Mucosa of rectum (tissue), 2 donors: ENCODE measurements at regions not wholly inside any gene's neighbourhood (a gene's known extent, or its start where the extent isn't known, plus 50 kb on each side); places are given as distances from the start of the nearest gene placed in this dataset.

Source experiments
- H3K27ac ChIP-seq, 2 donors: one replicate each; pipeline ENCODE4 v1.7.0; 2013; ENCODE audit warnings: inconsistent platforms in 2 of 2, low read depth in 2 of 2, low read length in 2 of 2
- H3K27me3 ChIP-seq, 2 donors: one replicate each; pipeline ENCODE4 v1.7.0; 2013; ENCODE audit warnings: low read length in 2 of 2; ENCODE audit not compliant: control insufficient read depth in 2 of 2, insufficient read depth in 2 of 2
- H3K36me3 ChIP-seq, 2 donors: one replicate each; pipeline ENCODE4 v1.7.0; 2013; ENCODE audit warnings: low read length in 2 of 2; ENCODE audit not compliant: control insufficient read depth in 2 of 2, insufficient read depth in 2 of 2
- H3K4me1 ChIP-seq, 2 donors: one replicate each; pipeline ENCODE4 v1.7.0; 2013; ENCODE audit warnings: low read length in 2 of 2, mild to moderate bottlenecking in 1 of 2; ENCODE audit not compliant: control insufficient read depth in 2 of 2, insufficient read depth in 2 of 2
- H3K4me3 ChIP-seq, 2 donors: one replicate each; pipeline ENCODE4 v1.7.0; 2013; ENCODE audit warnings: low read length in 2 of 2
- H3K9ac ChIP-seq, 2 donors: one replicate each; pipeline ENCODE4 v1.7.0; 2013; ENCODE audit warnings: low read length in 2 of 2, low read depth in 1 of 2, mild to moderate bottlenecking in 1 of 2
- H3K9me3 ChIP-seq, 2 donors: one replicate each; pipeline ENCODE4 v1.7.0; 2013; ENCODE audit warnings: low read length in 2 of 2; ENCODE audit not compliant: control insufficient read depth in 2 of 2
- donor health status: healthy.
- donor health status: Normal muscosa, but diverticular disease.

DNA sequence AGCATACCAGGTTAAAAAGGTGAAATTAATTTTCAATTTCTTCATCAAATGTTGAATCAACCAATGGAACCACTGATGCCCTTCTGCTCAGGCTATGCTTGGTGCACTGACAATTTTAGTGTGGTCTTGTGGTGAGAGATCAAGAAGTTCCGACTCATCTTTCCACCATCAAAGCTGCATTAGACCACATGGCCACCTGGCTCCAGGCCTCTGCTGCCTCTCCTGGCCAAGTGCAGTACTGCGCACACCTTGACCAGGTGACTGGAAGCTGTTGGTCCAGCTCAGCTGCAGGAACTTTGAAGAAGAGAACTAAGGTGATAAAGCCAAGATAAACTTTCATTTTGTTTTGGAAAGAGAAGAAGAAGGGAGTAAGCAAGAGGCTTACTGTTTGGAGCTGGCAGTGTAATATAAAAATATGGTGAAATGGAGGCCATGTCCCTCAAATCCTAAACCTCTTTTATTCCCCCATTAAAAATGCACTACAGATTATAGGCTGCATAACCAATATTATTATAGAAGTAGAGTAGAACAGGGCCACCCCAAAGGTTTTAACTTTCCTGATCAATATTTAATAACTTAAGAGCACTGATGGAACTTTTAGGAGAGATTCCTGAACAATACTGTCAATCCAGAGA is 315.5 kb upstream of the C9orf72 start:
- no peak overlapping the region for H3K9ac ChIP-seq
- H3K36me3 ChIP-seq, result no peaks in the 10 kb centered on the region
- no peaks in the 10 kb centered on the region for H3K4me1 ChIP-seq
- no peaks in the 10 kb centered on the region for H3K9me3 ChIP-seq
- no peak overlapping the region for H3K27ac ChIP-seq
- H3K27me3 ChIP-seq, result peaks cover 0 to 2% of the 10 kb centered on the region in 2 donors
- no peak overlapping the region for H3K4me3 ChIP-seq

DNA sequence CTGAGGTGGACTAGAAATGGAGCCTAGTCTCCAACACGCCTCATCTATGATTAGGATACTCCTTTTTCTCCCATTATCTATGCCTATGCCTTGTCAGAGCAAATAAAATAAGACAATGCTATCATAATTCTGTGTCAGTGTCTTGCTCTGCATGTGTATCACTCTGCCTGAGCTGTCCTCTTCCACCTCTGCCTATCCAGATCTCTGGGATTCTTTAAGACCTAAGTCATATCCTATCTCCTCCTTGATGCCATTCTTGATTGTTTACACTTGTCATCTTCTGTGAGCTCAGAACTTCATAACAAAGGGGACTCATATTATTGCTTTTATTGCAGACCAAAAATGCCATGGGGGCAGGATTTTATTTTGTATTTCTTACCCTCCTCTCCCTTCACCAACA is 351.2 kb upstream of the C9orf72 start:
- no peaks in the 10 kb centered on the region for H3K36me3 ChIP-seq
- no peak overlapping the region for H3K9ac ChIP-seq
- no peak overlapping the region for H3K4me3 ChIP-seq
- H3K27ac ChIP-seq, result no peak overlapping the region
- H3K9me3 ChIP-seq, result no peaks in the 10 kb centered on the region
- H3K27me3 ChIP-seq, result no peaks in the 10 kb centered on the region
- no peaks in the 10 kb centered on the region for H3K4me1 ChIP-seq

DNA sequence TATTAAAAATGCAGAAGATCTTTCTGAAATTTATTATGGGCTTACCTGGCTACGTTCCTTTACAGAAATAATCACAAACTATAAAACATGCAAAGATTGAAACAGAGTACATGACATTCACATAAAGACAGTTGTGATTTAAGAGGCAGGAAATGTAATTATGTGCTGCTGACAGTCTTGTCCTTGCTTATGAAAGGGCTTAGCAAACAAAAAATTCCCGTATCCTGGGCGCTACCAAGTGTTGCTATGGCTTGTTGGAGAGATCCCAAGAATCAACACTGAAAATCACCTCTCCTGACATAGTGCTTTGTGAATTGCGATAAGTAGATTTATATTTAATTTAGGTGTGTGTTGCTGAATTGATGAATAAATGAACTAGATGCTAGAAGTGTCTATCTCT is 352.5 kb upstream of the C9orf72 start:
- H3K36me3 ChIP-seq, result no peaks in the 10 kb centered on the region
- H3K9ac ChIP-seq, result no peak overlapping the region
- H3K27me3 ChIP-seq, result no peaks in the 10 kb centered on the region
- no peaks in the 10 kb centered on the region for H3K4me1 ChIP-seq
- no peak overlapping the region for H3K4me3 ChIP-seq
- no peaks in the 10 kb centered on the region for H3K9me3 ChIP-seq
- no peak overlapping the region for H3K27ac ChIP-seq

DNA sequence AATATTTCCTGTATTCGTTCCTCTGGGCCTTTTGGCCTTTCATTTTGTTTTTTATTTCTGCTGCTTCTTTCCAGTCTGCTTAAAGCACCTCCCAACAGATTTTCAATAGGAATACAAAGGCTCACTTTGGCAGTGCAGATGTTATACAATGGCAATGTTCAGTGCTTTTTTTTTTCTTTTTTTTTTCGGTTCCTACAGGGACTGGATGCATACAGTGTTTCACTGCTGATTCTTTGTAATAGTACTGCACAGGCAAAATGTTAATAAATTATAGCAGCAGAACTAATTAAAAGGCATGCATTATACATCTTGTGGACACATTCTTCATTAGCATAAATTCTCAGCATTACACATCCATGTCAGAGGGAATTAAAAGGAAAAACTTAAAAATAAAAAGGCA is 356.6 kb upstream of the C9orf72 start:
- no peak overlapping the region for H3K27ac ChIP-seq
- H3K27me3 ChIP-seq, result no peaks in the 10 kb centered on the region
- no peaks in the 10 kb centered on the region for H3K9me3 ChIP-seq
- no peaks in the 10 kb centered on the region for H3K36me3 ChIP-seq
- no peak overlapping the region for H3K9ac ChIP-seq
- H3K4me3 ChIP-seq, result no peak overlapping the region
- no peaks in the 10 kb centered on the region for H3K4me1 ChIP-seq

DNA sequence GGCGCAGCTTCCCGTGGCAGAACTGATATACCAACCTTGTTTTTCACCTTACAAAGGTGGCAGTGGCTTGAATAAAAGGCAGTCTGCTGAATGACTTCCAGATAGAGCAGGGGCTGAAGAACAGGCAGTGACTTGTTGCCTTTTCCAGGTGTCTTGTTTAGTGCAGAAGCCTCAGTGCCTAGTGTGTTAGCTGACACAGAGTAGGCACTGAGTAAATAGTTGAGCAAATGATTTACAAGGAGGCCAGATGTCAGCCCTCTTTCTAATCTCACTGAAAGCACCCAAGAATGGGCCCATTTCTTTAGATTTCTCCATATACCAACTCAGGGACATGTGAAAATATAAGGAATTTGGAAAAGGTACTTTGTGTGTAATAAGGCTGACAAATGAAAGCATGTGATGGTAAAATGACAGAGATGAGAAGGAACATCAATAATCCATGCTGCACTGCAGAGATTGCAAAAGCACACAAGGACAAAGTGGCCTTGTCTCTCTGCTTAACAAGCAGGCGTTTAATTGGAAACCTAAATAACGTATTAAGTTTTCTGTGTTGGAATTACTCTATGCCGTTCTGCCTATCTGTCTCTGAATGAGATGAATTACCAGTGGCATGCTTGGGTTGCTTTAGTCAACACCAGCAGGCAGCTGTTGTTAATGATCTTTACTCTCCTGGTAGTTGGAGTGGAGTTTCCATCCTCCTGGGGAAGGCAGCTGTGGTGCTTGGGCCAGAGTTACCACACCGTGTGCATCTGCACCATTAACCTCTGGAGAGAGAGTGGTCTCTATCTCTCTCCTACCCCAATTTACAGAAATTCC is 360.1 kb upstream of the C9orf72 start:
- H3K27me3 ChIP-seq, result no peaks in the 10 kb centered on the region
- H3K27ac ChIP-seq, result no peak overlapping the region
- no peak overlapping the region for H3K9ac ChIP-seq
- no peak overlapping the region for H3K4me3 ChIP-seq
- H3K9me3 ChIP-seq, result no peaks in the 10 kb centered on the region
- no peaks in the 10 kb centered on the region for H3K4me1 ChIP-seq
- no peaks in the 10 kb centered on the region for H3K36me3 ChIP-seq

DNA sequence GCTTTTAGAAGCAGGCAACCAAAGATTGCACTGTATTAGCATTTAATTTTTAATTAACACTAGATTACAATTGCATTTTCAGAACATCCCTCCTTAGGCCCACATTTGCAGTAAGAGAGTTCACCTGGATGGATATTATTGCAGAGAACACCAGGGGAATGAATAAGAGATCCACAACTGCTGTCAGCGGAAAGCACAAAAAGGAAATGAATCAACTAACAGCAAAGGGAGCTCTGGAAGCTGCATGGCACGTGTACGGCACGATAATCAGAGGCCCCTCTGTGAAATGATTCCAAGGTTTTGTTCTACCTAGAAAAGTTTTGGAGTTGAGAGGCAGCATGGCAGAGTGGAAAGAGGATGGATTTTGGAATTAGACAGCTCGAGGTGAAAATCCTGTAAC is 361.2 kb upstream of the C9orf72 start:
- Histone ChIP-seq H3K27ac (no peak overlapping the region), H3K36me3 (no peaks in the 10 kb centered on the region), H3K4me1 (no peaks in the 10 kb centered on the region)

DNA sequence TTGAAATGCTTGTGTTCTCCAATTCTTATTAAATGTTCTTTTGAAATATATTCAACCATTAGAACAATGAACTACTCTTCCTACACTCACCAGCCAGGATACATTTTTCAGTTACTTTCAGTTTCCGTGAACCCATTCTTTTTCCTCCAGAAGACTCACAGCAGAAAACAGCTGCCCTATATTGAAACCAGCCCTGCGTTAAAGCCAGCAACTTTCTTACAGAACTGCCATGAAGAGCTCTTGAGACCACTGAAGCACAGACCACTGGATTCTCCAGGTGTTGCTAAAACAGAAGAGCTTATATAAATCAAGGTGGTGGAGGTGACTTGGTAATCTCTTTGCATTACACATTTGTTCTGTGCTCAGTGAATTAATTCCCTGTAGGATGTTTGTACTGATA is 365.9 kb upstream of the C9orf72 start:
- Histone ChIP-seq H3K27me3 (no peaks in the 10 kb centered on the region), H3K9me3 (no peaks in the 10 kb centered on the region), H3K9ac (no peak overlapping the region), H3K4me1 (no peaks in the 10 kb centered on the region), H3K27ac (no peak overlapping the region), H3K36me3 (no peaks in the 10 kb centered on the region), H3K4me3 (no peak overlapping the region)

More for the DNA sequence above, 361.2 kb upstream of the C9orf72 start:
- Histone ChIP-seq H3K27me3 (no peaks in the 10 kb centered on the region), H3K9me3 (no peaks in the 10 kb centered on the region), H3K4me3 (no peak overlapping the region), H3K9ac (no peak overlapping the region)

DNA sequence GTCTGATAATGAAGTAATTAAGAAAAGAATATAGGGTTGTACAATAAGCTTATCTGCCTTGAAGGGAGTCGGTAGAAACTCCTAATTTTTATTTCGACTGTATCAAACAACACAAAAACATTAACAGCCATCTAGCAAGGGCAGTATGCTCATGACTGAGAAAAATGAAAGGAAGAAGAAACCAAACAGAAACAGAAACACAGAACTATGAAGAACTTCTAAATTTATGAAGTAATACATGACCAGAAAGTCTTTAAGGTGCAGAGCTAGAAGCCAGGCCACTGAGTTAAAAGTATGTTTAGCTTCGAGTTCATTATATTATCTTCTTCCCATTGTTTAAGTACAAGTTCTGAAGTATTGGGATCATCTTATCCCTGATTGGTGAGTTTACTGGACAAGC is 367.3 kb upstream of the C9orf72 start:
- H3K4me3 ChIP-seq, result no peak overlapping the region
- H3K9me3 ChIP-seq, result no peaks in the 10 kb centered on the region
- no peaks in the 10 kb centered on the region for H3K27me3 ChIP-seq
- H3K27ac ChIP-seq, result no peak overlapping the region
- H3K4me1 ChIP-seq, result no peaks in the 10 kb centered on the region
- H3K36me3 ChIP-seq, result no peaks in the 10 kb centered on the region
- H3K9ac ChIP-seq, result no peak overlapping the region

DNA sequence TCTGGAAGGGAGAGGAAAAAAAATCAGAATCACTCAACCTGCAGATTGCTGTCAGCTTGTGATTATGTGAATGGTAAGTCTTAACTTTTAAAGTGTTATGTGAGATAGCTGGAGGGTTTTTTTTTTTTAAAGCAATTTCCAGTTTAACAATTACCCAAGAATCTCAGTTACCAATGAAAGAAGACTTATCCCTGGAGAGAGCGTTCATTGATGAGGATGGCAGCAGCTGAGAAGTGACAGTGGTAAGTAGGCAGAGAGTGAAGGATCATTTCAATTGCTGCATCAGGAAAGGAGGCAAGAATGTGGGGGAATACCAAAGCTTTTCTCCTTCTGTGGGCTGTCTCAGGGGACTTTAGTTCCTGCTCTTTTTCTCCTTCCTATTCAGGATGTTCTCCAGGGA is 370.2 kb upstream of the C9orf72 start:
- H3K36me3 ChIP-seq, result no peaks in the 10 kb centered on the region
- no peaks in the 10 kb centered on the region for H3K4me1 ChIP-seq
- H3K4me3 ChIP-seq, result no peak overlapping the region
- no peak overlapping the region for H3K27ac ChIP-seq
- H3K27me3 ChIP-seq, result no peaks in the 10 kb centered on the region
- no peak overlapping the region for H3K9ac ChIP-seq
- H3K9me3 ChIP-seq, result no peaks in the 10 kb centered on the region

DNA sequence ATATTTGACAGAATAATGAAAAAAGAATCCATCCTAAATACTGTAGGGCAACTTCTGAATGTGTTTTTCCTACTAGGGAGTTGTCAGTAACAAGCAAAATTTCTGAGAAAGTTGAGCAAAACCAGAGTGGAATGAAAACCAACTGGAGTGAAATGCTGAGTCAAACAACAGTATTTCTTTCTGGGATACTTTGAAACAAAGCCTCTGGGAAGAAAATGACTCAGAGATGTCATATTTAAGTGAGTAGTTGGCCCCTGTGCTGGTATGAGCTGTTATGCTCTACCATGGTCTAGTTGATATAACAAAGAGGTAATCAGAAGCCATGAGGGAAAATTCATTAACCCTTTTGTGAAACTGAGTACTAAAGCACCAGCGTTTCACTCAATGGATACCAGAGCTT is 372.1 kb upstream of the C9orf72 start:
- Histone ChIP-seq H3K36me3 (no peaks in the 10 kb centered on the region), H3K4me1 (no peaks in the 10 kb centered on the region), H3K9me3 (no peaks in the 10 kb centered on the region), H3K27me3 (no peaks in the 10 kb centered on the region), H3K9ac (no peak overlapping the region), H3K27ac (no peak overlapping the region), H3K4me3 (no peak overlapping the region)
